Keratinocyte (primary cell): ENCODE measurements at regions not wholly inside any gene's neighbourhood (a gene's known extent, or its start where the extent isn't known, plus 50 kb on each side); places are given as distances from the start of the nearest gene placed in this dataset.

Experiments used
- CTCF ChIP-seq, 3 experiments: IDR thresholded peaks in 1 of 3; conservative IDR thresholded peaks in 1 of 3; optimal IDR thresholded peaks in 1 of 3; 2 replicates in 2 of 3; 3 replicates in 1 of 3; pipeline versions ENCODE3 to v1.5.1; 2011; ENCODE audit warnings: low read length in 3 of 3, mild to moderate bottlenecking in 3 of 3, moderate library complexity in 2 of 3, control low read depth in 1 of 3, inconsistent platforms in 1 of 3; ENCODE audit not compliant: insufficient read depth in 2 of 3; ENCODE audit errors: extremely low read depth in 1 of 3
- EZH2 ChIP-seq: IDR thresholded peaks from one replicate; pipeline ENCODE4 v1.6.1; 2012; ENCODE audit warnings: inconsistent platforms, mild to moderate bottlenecking, low read length, moderate library complexity

GRCh38 chr4:10302096-10302495 lies 155.1 kb downstream of the ZNF518B start:
- TF ChIP-seq CTCF (optimal IDR thresholded peaks at IDR 0.05 in 1 of 3, IDR thresholded peaks at IDR 0.05 in 1 of 3, conservative IDR thresholded peaks at IDR 0.05 in 1 of 3; ENCODE audit: extremely low read depth in 1 of 3, insufficient read depth in 2 of 3, low read length in 3 of 3) (no peak), EZH2 (no peak)
